GM12872 (cell line): ENCODE measurements at regions not wholly inside any gene's neighbourhood (a gene's known extent, or its start where the extent isn't known, plus 50 kb on each side); places are given as distances from the start of the nearest gene placed in this dataset.

Experiments used
- CTCF ChIP-seq: IDR thresholded peaks from 3 replicates; pipeline ENCODE4 v1.5.1; 2011; ENCODE audit warnings: low read depth, mild to moderate bottlenecking, low read length, moderate library complexity; ENCODE audit not compliant: insufficient read depth

GRCh38 chr1:4147509-4147908 is 247.4 kb upstream of the C1orf174 start:
- TF ChIP-seq CTCF = no peak

- TF ChIP-seq CTCF = no peak
These were observed 249.2 kb upstream of the C1orf174 start for GRCh38 chr1:4149281-4149680.

GRCh38 chr1:4149831-4150230 is 249.8 kb upstream of the C1orf174 start:
- TF ChIP-seq CTCF = no peak

- TF ChIP-seq CTCF = no peak
These were observed 250.2 kb upstream of the C1orf174 start for GRCh38 chr1:4150262-4150661.

GRCh38 chr1:4152266-4152665 is 252.2 kb upstream of the C1orf174 start:
- no peak for TF ChIP-seq CTCF

GRCh38 chr1:4153571-4153970 is 253.5 kb upstream of the C1orf174 start:
- no peak for TF ChIP-seq CTCF

GRCh38 chr1:4156241-4156973 is 256.3 kb upstream of the C1orf174 start:
- TF ChIP-seq CTCF = no peak

GRCh38 chr1:4160181-4160580 is 260.1 kb upstream of the C1orf174 start:
- no peak for TF ChIP-seq CTCF
